ENCODE measurements at regions not wholly inside any gene's neighbourhood (a gene's known extent, or its start where the extent isn't known, plus 50 kb on each side); places are given as distances from the start of the nearest gene placed in this dataset.

DNA sequence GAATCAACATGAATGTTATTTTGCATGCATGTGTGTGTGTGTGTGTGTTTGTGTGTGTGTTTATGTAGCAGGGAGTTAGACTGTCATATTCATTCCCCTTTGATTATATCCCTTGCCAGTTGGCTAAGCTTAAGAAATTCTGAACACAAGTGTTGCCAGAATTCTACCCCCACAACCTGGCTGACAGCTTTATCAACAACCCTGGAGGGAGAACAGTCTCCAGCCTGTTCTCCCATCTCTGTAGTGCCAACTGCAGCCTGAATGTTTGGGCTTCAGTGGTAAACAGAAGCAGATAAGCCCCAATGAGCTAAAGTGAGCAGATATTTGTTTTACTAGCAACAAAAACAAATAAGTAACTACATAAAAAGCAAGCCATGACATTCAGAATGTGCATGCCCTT, 162.6 kb upstream of the ABI3BP start:
- TF ChIP-seq, protein P1, sequence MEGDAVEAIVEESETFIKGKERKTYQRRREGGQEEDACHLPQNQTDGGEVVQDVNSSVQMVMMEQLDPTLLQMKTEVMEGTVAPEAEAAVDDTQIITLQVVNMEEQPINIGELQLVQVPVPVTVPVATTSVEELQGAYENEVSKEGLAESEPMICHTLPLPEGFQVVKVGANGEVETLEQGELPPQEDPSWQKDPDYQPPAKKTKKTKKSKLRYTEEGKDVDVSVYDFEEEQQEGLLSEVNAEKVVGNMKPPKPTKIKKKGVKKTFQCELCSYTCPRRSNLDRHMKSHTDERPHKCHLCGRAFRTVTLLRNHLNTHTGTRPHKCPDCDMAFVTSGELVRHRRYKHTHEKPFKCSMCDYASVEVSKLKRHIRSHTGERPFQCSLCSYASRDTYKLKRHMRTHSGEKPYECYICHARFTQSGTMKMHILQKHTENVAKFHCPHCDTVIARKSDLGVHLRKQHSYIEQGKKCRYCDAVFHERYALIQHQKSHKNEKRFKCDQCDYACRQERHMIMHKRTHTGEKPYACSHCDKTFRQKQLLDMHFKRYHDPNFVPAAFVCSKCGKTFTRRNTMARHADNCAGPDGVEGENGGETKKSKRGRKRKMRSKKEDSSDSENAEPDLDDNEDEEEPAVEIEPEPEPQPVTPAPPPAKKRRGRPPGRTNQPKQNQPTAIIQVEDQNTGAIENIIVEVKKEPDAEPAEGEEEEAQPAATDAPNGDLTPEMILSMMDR (IDR thresholded peaks at IDR 0.05): no peak
- TF ChIP-seq MAFK (IDR thresholded peaks at IDR 0.05; ENCODE audit: partially characterized antibody): no peak
